T-helper 2 cell treated with Interferon-gamma antibody and Interleukin-4, amounts not matched to agents 5 μg/mL and 100 μg/mL, for 36 hours (primary cell): ENCODE measurements at regions not wholly inside any gene's neighbourhood (a gene's known extent, or its start where the extent isn't known, plus 50 kb on each side); places are given as distances from the start of the nearest gene placed in this dataset.

Experiments
- DNase-seq: peaks from one replicate; pipeline ENCODE4 v3.0.0; 2021; ENCODE audit warnings: low spot score
- H3K27ac Mint-ChIP-seq: one replicate; pipeline ENCODE4 v1.8.0; 2021; ENCODE audit warnings: mild to moderate bottlenecking, mixed read lengths
- H3K27me3 Mint-ChIP-seq: one replicate; pipeline ENCODE4 v1.8.0; 2021; ENCODE audit warnings: low read depth, mixed read lengths
- H3K36me3 Mint-ChIP-seq: one replicate; pipeline ENCODE4 v1.8.0; 2021; ENCODE audit warnings: low read depth, mixed read lengths
- H3K4me1 Mint-ChIP-seq: one replicate; pipeline ENCODE4 v1.8.0; 2021; ENCODE audit warnings: low read depth, mixed read lengths
- H3K4me3 Mint-ChIP-seq: one replicate; pipeline ENCODE4 v1.8.0; 2022; ENCODE audit warnings: mild to moderate bottlenecking, moderate library complexity, mixed read lengths
- H3K9me3 Mint-ChIP-seq: one replicate; pipeline ENCODE4 v1.8.0; 2021; ENCODE audit warnings: mixed read lengths

DNA sequence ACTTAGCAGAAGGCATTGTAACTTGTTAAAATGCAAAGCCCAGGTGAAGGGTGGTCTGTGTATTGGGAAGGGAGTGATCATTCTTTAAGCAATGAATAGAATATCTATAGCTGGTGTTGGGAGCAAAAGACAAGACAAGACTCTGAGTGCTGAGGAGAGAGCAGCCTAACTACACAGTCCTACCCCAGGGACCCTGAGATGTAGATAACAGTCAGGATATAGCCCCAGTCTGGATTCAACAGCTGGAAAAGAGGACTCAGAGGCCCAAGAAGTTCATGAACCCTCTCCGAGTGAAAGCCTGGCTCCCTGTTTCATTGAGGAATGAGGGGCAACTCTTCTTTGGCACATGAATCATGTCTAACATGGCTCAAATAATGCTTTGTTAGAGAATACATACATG lies 310.7 kb upstream of the SLC14A2 start:
- H3K36me3 Mint-ChIP-seq = no peaks in the 10 kb centered on the region
- H3K27me3 Mint-ChIP-seq = no peaks in the 10 kb centered on the region
- no peak for DNase-seq
- H3K4me1 Mint-ChIP-seq = no peaks in the 10 kb centered on the region
- H3K27ac Mint-ChIP-seq = no peak overlapping the region
- no peak overlapping the region for H3K4me3 Mint-ChIP-seq
- H3K9me3 Mint-ChIP-seq = no peaks in the 10 kb centered on the region

DNA sequence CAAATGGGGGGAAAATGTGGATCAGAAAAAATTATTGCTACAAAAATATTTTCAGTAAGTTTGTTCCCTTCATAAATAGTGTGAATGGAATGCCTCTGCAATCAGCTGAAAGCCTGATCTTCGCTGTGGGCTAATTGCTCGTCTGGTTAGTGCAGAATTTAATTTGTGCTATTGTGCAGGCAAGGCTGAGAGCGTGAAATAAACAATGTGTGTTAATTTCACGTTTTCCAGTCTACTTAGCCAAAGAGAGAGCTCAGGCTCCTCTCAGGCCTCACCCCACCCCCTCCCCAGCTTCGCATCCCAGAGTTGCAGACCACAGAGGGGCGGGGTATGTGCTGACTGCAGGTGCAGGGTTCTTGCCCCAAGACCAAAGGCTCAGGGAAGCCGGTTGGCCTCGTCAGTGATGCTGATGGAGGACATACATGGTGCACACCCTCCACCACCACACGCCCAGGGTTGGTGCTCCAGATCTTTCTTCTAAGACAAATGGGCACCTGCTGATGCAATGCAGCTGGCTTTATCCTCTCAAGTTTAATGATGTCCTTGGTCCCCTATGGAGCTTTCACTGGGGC lies 302.6 kb upstream of the SLC14A2 start:
- no peaks in the 10 kb centered on the region for H3K27me3 Mint-ChIP-seq
- no peak overlapping the region for H3K4me3 Mint-ChIP-seq
- no peaks in the 10 kb centered on the region for H3K4me1 Mint-ChIP-seq
- no peak overlapping the region for H3K27ac Mint-ChIP-seq
- H3K36me3 Mint-ChIP-seq = no peaks in the 10 kb centered on the region
- H3K9me3 Mint-ChIP-seq = no peaks in the 10 kb centered on the region
- no peak for DNase-seq

DNA sequence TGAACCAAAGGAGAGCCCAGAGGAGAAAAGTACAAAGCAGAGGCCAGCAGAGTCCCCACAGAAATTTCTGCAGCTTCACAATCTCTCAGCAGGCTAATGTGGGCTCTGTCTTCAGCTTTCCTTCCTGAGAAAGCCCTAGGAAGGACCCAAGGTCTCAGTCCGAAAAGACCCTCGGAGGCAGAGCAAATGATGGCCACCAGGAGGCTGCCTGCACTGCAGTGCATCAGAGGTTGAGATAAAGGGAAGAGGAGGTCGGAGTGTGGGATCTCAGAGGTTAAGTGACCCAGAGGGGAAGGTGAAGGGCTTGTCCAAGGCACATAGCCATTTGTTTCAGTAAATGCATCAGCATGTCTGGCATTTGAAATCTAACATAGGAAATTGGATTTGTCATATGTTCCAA lies 299.1 kb upstream of the SLC14A2 start:
- no peak for DNase-seq
- Mint-ChIP-seq H3K9me3 (no peaks in the 10 kb centered on the region), H3K27ac (no peak overlapping the region), H3K36me3 (no peaks in the 10 kb centered on the region), H3K27me3 (no peaks in the 10 kb centered on the region), H3K4me3 (no peak overlapping the region), H3K4me1 (no peaks in the 10 kb centered on the region)

DNA sequence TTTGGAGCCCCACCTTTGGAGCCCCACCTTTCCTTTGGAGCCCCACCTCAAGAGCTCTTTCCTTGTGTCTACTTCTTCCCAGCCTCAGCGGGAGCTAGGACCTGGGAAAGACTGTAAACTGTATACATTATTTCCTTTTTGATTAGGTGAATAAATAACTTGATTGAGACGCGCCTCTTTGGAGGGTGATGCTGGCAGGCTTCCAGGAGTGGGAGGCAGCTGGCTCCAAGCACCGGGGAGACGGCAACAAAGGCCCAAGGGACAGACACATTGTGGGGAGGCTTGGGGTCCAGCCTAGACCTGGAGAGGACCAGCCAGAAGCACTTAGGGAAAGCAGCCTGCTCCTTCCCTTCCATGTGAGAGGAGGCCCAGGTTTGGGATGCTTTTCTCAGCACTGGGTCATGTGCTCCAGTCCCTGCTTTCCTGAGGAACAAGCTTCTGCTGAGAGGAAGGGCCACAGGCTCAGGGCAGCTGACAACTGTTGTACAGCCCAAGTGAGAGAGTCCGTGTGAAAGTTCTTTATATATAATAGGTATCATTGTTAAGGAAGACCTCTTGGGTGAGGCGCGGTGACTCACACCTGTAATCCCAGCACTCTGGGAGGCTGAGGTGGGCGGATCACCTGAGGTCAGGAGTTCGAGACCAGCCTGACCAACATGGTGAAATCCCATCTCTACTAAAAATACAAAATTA lies 297.2 kb upstream of the SLC14A2 start:
- H3K27ac Mint-ChIP-seq = no peak overlapping the region

DNA sequence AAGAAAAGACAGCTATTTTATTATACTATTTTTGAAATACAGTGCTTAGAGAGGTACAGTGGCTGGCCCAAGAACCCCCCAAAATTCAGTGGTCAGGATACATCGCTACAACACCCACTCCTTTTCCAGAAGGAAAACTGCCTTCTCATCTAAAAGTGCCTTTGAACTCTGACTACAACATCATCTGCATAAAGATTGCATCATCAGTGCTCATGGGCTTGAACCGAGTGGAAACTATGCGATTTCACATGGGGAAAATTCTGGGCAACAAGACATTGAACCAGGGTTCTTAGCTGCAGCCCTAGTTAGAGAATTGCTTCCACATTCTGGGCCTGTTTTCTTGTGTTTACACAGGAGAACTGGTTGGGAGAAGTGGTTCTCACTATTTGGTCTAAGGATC lies 294.6 kb upstream of the SLC14A2 start:
- H3K27ac Mint-ChIP-seq = no peak overlapping the region
- no peaks in the 10 kb centered on the region for H3K36me3 Mint-ChIP-seq
- H3K4me3 Mint-ChIP-seq = no peak overlapping the region
- H3K27me3 Mint-ChIP-seq = no peaks in the 10 kb centered on the region
- H3K4me1 Mint-ChIP-seq = no peaks in the 10 kb centered on the region
- no peak for DNase-seq
- H3K9me3 Mint-ChIP-seq = no peaks in the 10 kb centered on the region

More for the DNA sequence above, 297.2 kb upstream of the SLC14A2 start:
- no peaks in the 10 kb centered on the region for H3K27me3 Mint-ChIP-seq
- H3K9me3 Mint-ChIP-seq = no peaks in the 10 kb centered on the region
- no peak for DNase-seq
- no peaks in the 10 kb centered on the region for H3K4me1 Mint-ChIP-seq
- no peak overlapping the region for H3K4me3 Mint-ChIP-seq
- H3K36me3 Mint-ChIP-seq = no peaks in the 10 kb centered on the region

DNA sequence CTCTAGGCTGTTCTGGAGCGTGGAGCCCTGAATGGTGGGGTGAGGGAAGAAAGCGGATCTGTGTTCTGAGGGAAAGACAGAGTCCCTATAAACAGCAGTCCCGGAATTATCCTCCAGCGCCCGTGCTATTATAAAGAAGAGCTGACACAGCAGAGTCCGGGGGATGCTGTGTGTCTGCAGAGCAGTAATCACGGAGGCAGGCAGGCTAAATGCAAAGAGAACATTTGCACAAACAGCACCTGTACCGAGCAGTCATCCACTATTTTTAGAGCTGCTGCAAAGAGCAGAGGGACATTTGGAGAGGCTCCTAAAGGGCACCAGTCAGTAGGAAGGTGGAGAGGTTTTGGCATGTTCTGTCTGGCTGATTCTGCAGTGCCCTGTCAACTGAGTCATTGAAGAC lies 293.8 kb upstream of the SLC14A2 start:
- Mint-ChIP-seq H3K27me3 (no peaks in the 10 kb centered on the region), H3K27ac (no peak overlapping the region), H3K36me3 (no peaks in the 10 kb centered on the region), H3K4me3 (no peak overlapping the region), H3K4me1 (no peaks in the 10 kb centered on the region), H3K9me3 (no peaks in the 10 kb centered on the region)
- no peak for DNase-seq

DNA sequence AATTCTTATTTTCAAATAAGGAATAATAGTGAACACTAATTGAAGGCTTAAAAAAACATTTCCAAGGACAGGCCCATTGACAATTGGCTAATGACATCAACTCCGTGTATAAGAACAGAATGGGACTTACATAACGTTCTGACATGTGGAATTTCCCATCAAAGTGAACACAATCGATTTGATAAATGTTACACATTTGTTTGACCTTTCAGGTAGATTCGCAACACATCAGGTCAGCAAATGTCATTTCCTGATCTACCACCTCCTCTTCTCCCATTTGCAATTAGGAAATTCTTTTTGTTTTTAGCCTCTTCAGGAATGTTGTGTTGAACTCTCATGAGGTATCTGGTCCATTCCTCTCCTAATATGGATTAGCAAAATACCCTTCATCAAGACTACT lies 292.9 kb upstream of the SLC14A2 start:
- Mint-ChIP-seq H3K27me3 (no peaks in the 10 kb centered on the region), H3K27ac (no peak overlapping the region), H3K4me1 (no peaks in the 10 kb centered on the region), H3K36me3 (no peaks in the 10 kb centered on the region), H3K4me3 (no peak overlapping the region), H3K9me3 (no peaks in the 10 kb centered on the region)
- DNase-seq = no peak

DNA sequence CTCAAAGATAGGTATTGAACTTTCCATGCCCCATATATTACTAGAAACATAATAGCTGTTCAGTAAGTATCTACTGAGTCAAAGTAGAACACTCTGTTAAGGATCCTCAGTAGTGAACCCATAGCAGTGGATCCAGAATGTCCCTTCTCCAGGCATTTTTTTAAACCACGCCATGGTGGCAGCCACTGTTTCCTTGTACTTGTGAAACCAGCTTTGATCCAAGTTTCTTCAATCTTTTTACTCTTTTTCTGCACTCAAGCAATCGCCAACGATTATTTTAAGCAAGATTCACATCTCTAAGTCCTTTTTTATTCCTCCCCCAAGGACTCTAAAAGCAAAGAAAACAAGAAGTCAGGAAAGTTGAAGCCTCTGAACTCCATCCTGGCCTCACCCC lies 291.2 kb upstream of the SLC14A2 start:
- Mint-ChIP-seq H3K4me1 (no peaks in the 10 kb centered on the region), H3K27ac (no peak overlapping the region), H3K36me3 (no peaks in the 10 kb centered on the region), H3K27me3 (no peaks in the 10 kb centered on the region), H3K4me3 (no peak overlapping the region), H3K9me3 (no peaks in the 10 kb centered on the region)
- DNase-seq = no peak

DNA sequence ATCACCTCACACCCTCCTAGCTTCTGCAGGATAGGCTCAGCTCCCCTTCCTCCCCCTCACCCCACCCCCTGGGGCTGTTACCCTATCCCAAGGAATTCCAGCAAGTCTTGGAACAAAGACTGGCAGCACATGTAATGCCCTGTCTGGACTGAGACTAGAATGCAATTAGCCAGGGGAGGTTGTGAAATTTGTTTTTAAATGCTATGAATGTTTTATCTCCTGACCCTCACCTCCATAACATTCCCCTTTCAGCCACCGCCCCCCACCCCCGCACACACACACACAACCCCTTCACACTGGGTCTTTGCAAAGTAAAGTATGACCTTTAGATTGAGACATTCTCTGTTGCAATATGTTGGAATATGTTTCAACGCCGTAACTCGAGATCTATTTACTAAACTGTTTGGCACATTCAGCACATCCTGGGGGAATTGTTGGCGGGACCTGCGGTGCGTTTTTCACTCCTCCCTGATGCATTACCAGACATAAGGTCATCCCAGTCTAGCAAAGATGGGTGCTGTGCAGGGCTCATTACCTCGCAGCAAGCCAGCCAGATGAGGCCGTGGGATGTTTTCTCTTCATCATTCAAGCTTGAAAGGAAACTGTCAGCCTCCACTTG lies 290.7 kb upstream of the SLC14A2 start:
- Mint-ChIP-seq H3K4me3 (no peak overlapping the region), H3K27ac (no peak overlapping the region), H3K9me3 (no peaks in the 10 kb centered on the region), H3K36me3 (no peaks in the 10 kb centered on the region), H3K27me3 (no peaks in the 10 kb centered on the region), H3K4me1 (no peaks in the 10 kb centered on the region)
- no peak for DNase-seq

DNA sequence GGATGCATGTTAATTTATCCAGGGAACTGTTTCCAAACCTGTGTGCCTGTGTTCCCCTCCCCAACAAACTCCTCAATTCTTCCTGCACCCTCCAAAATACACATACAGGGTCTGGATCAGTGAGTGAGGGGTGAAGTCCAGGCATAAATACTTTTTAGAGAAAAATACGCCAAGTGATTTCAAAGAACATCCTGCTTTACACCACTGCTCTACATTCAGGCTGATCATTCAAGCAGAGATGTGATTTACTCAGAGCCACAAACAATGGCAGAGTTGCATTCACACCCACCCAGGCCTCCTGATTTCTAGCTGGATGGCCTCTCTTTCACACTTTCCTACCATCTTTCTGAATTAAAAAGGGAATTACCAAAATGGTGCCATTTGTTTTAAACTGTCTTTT lies 289.5 kb upstream of the SLC14A2 start:
- no peaks in the 10 kb centered on the region for H3K36me3 Mint-ChIP-seq
- H3K27ac Mint-ChIP-seq = no peak overlapping the region
- no peak overlapping the region for H3K4me3 Mint-ChIP-seq
- H3K9me3 Mint-ChIP-seq = no peaks in the 10 kb centered on the region
- DNase-seq = no peak
- H3K27me3 Mint-ChIP-seq = no peaks in the 10 kb centered on the region
- H3K4me1 Mint-ChIP-seq = no peaks in the 10 kb centered on the region

DNA sequence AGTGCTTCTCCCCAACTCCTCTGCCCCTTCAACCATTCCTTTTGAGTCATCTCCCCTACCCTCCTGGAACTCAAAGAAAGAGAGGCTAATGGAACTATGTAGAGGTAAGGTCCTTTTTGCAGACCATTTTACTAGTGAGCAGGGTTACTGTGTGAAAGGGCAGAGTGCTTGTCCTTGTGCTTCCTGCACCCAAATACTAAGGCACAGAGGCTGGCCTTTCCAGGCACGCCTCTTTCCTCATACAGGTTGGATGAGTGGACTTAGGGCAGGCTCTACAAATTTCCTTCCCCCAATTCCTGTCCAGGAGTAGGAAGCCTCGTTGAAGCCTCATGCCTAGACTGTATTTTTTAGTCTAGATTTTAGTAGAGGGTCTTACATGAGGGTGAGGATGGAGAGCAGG lies 288.8 kb upstream of the SLC14A2 start:
- no peaks in the 10 kb centered on the region for H3K27me3 Mint-ChIP-seq
- no peaks in the 10 kb centered on the region for H3K9me3 Mint-ChIP-seq
- no peak overlapping the region for H3K27ac Mint-ChIP-seq
- no peak overlapping the region for H3K4me3 Mint-ChIP-seq
- no peaks in the 10 kb centered on the region for H3K36me3 Mint-ChIP-seq
- no peaks in the 10 kb centered on the region for H3K4me1 Mint-ChIP-seq
- DNase-seq = no peak

DNA sequence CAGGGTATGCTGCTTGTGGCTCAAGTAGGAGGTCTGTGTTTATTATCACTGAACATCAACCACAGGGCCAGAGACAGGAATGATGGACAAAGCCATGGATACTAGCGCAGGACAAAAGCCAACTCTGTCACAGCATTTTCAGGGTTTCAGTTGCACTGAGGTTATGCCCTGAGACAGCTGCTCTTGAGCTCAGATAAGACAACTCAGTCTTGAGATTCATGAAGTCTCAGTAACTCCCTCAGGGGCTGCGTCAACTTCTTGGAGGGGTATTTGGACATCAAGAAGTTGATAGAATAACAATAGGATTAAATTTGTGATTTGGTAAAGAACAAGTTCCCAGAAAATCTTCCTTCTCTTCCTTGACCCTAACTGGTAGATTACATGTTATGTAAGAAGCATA lies 287.0 kb upstream of the SLC14A2 start:
- H3K4me3 Mint-ChIP-seq = no peak overlapping the region
- no peaks in the 10 kb centered on the region for H3K4me1 Mint-ChIP-seq
- H3K36me3 Mint-ChIP-seq = no peaks in the 10 kb centered on the region
- no peaks in the 10 kb centered on the region for H3K9me3 Mint-ChIP-seq
- no peak for DNase-seq
- H3K27me3 Mint-ChIP-seq = no peaks in the 10 kb centered on the region
- H3K27ac Mint-ChIP-seq = no peak overlapping the region

DNA sequence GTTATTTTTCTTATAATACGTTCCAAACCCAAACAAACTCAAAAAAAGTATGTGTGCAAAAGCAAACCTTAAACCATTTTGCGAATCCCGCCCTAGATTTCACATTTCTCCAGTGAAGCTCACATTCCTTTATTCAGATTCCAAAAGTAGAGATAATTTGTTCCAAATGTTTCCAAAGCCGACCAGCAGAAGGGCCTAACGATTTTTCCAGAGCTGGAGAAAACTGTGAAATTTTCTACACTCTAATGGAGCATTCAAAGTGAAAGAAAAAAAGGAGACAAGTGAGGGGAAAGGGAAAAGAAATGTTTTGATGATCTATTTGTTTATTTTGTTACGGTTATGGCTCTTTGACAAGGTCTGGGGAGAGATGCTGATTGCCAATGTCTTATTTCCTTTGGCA lies 286.5 kb upstream of the SLC14A2 start:
- no peak overlapping the region for H3K4me3 Mint-ChIP-seq
- no peaks in the 10 kb centered on the region for H3K4me1 Mint-ChIP-seq
- DNase-seq = no peak
- no peaks in the 10 kb centered on the region for H3K27me3 Mint-ChIP-seq
- no peak overlapping the region for H3K27ac Mint-ChIP-seq
- H3K9me3 Mint-ChIP-seq = no peaks in the 10 kb centered on the region
- H3K36me3 Mint-ChIP-seq = no peaks in the 10 kb centered on the region

DNA sequence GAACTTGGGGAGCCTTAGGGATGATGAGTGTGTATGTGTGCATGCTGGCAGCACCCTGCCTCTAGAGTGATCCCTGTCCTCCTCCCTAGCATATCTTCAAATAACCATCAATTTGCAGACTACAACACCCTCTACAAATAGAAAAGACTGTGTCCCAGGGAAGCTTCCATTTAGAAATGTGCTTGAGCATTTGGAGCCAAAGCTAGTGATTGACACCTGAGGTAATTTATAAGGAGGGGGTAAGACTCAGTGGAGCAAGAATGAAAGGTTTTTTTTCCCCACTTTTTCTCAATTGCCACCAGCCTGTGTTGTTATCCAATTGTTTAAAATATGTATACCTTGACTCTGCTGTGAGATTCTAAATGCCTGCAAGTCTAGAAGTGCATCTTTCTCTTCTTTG lies 286.0 kb upstream of the SLC14A2 start:
- H3K9me3 Mint-ChIP-seq = no peaks in the 10 kb centered on the region
- no peaks in the 10 kb centered on the region for H3K27me3 Mint-ChIP-seq
- no peaks in the 10 kb centered on the region for H3K4me1 Mint-ChIP-seq
- no peak overlapping the region for H3K27ac Mint-ChIP-seq
- no peak for DNase-seq
- H3K4me3 Mint-ChIP-seq = no peak overlapping the region
- H3K36me3 Mint-ChIP-seq = no peaks in the 10 kb centered on the region

DNA sequence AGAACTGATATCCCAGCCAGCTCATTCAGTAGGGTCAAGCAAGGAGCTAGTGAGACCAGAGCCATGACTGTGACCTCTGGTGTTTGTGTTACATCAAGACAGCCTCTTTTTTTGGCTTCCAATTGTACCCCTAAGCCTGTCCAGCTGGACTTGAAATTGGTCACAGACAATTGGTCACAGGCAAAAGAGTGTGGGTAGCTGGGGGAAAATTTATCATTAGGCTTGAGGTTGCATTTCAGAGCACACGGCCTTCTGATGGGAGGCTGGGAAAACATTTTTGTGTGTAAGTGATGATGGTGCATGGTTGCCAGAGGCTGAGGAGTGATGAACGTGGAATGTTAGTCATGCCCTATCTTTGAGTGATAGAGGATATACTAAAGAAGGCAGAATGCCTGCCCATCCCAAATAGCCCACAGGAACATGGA lies 285.1 kb upstream of the SLC14A2 start:
- Mint-ChIP-seq H3K9me3 (no peaks in the 10 kb centered on the region), H3K27ac (no peak overlapping the region), H3K36me3 (no peaks in the 10 kb centered on the region), H3K27me3 (no peaks in the 10 kb centered on the region), H3K4me3 (no peak overlapping the region), H3K4me1 (no peaks in the 10 kb centered on the region)
- no peak for DNase-seq
